WTC11 (cell line): ENCODE measurements at regions not wholly inside any gene's neighbourhood (a gene's known extent, or its start where the extent isn't known, plus 50 kb on each side); places are given as distances from the start of the nearest gene placed in this dataset.

Experiments used
- ATAC-seq: fragments of 200-7000 bp; cut with Tn5 transposase; 2 replicates; pipeline ENCODE4 v1.10.0; 2021; ENCODE audit warnings: mild to moderate bottlenecking, moderate library complexity
- CTCF ChIA-PET: fragments of 300-600 bp; sonication (Branson Sonifier 250); formaldehyde crosslinking; loops from one replicate; lab custom pipeline; 2021; ENCODE audit warnings: antibody characterized with exemption; lab: Charles Lee
- POLR2A ChIA-PET: fragments of 350-600 bp; sonication (Branson Sonifier 250); formaldehyde crosslinking; loops from one replicate; lab custom pipeline; 2021; ENCODE audit warnings: antibody characterized with exemption; lab: Charles Lee
- DNase-seq: peaks from one replicate; pipeline ENCODE4 v3.0.0; 2021; ENCODE audit warnings: low spot score
- H3K27ac Mint-ChIP-seq: 2 replicates; pipeline ENCODE4 v1.8.0; 2021; ENCODE audit warnings: mixed read lengths
- H3K27me3 Mint-ChIP-seq: 2 replicates; pipeline ENCODE4 v1.8.0; 2021; ENCODE audit warnings: low read depth, mild to moderate bottlenecking, moderate library complexity, mixed read lengths
- H3K36me3 Mint-ChIP-seq: 2 replicates; pipeline ENCODE4 v1.8.0; 2021; ENCODE audit warnings: mixed read lengths
- H3K4me1 Mint-ChIP-seq: 2 replicates; pipeline ENCODE4 v1.8.0; 2022; ENCODE audit warnings: mixed read lengths
- H3K4me3 Mint-ChIP-seq: 2 replicates; pipeline ENCODE4 v1.8.0; 2021; ENCODE audit warnings: mild to moderate bottlenecking, moderate library complexity, mixed read lengths
- H3K9me3 Mint-ChIP-seq: 2 replicates; pipeline ENCODE4 v1.8.0; 2021; ENCODE audit warnings: mixed read lengths
- ATF1 ChIP-seq: sonication (generic); formaldehyde crosslinking; IDR thresholded peaks from 2 replicates; pipeline ENCODE4 v1.8.1; 2023; ENCODE audit warnings: mild to moderate bottlenecking, moderate library complexity, missing genetic modification reagents
- E2F4 ChIP-seq: sonication (generic); formaldehyde crosslinking; IDR thresholded peaks from 2 replicates; pipeline ENCODE4 v1.8.1; 2022; ENCODE audit warnings: low read depth, mild to moderate bottlenecking, moderate library complexity, missing genetic modification reagents, borderline replicate concordance
- ELF4 ChIP-seq: sonication (generic); formaldehyde crosslinking; IDR thresholded peaks from 2 replicates; pipeline ENCODE4 v1.8.1; 2022; ENCODE audit warnings: low read depth, mild to moderate bottlenecking, moderate library complexity, missing genetic modification reagents
- ESRRA ChIP-seq: sonication (generic); formaldehyde crosslinking; IDR thresholded peaks from 2 replicates; pipeline ENCODE4 v1.8.1; 2022; ENCODE audit warnings: mild to moderate bottlenecking, missing genetic modification reagents, borderline replicate concordance
- GRHL2 ChIP-seq: fragments of 250-450 bp; sonication (Bioruptor Pico); IDR thresholded peaks from 2 replicates; pipeline ENCODE4 v1.8.0; 2022; ENCODE audit warnings: mild to moderate bottlenecking, moderate library complexity; ENCODE audit not compliant: insufficient replicate concordance, severe bottlenecking
- GTF2I ChIP-seq: fragments of 250-450 bp; sonication (Bioruptor Pico); conservative IDR thresholded peaks from 2 replicates; pipeline ENCODE4 v1.4.0; 2021; ENCODE audit warnings: mild to moderate bottlenecking
- HMGXB4 ChIP-seq: sonication (generic); formaldehyde crosslinking; IDR thresholded peaks from 2 replicates; pipeline ENCODE4 v1.8.1; 2023; ENCODE audit warnings: mild to moderate bottlenecking, moderate library complexity, missing genetic modification reagents
- KAT7 ChIP-seq: sonication (generic); formaldehyde crosslinking; IDR thresholded peaks from 2 replicates; pipeline ENCODE4 v1.8.1; 2023; ENCODE audit warnings: missing genetic modification reagents, mild to moderate bottlenecking, borderline replicate concordance
- MYBL2 ChIP-seq: sonication (generic); formaldehyde crosslinking; IDR thresholded peaks from 2 replicates; pipeline ENCODE4 v1.8.1; 2023; ENCODE audit warnings: mild to moderate bottlenecking, moderate library complexity, missing genetic modification reagents
- NFATC4 ChIP-seq: fragments of 250-450 bp; sonication (Bioruptor Pico); IDR thresholded peaks from 2 replicates; pipeline ENCODE4 v1.9.0; 2021; ENCODE audit warnings: mild to moderate bottlenecking
- ZNF219 ChIP-seq: sonication (generic); formaldehyde crosslinking; IDR thresholded peaks from 2 replicates; pipeline ENCODE4 v1.8.0; 2023; ENCODE audit warnings: missing genetic modification reagents, mild to moderate bottlenecking, borderline replicate concordance
- ZNF281 ChIP-seq: sonication (generic); formaldehyde crosslinking; IDR thresholded peaks from 2 replicates; pipeline ENCODE4 v1.8.0; 2023; ENCODE audit warnings: mild to moderate bottlenecking, missing genetic modification reagents
- ZNF423 ChIP-seq: fragments of 250-450 bp; sonication (Bioruptor Pico); IDR thresholded peaks from 2 replicates; pipeline ENCODE4 v2.1.2; 2022; ENCODE audit warnings: mild to moderate bottlenecking, moderate library complexity
- ZNF671 ChIP-seq: fragments of 250-450 bp; sonication (Bioruptor Pico); IDR thresholded peaks from 2 replicates; pipeline ENCODE4 v1.8.0; 2021; ENCODE audit warnings: mild to moderate bottlenecking
- TF ChIP-seq, protein P1 (sequence below): sonication (generic); formaldehyde crosslinking; conservative IDR thresholded peaks from 2 replicates; pipeline ENCODE4 v1.8.1; 2023; ENCODE audit warnings: mild to moderate bottlenecking, low read depth, missing genetic modification reagents, moderate library complexity
- TF ChIP-seq, protein P2 (sequence below): sonication (generic); formaldehyde crosslinking; IDR thresholded peaks from 2 replicates; pipeline ENCODE4 v1.8.1; 2023; ENCODE audit warnings: mild to moderate bottlenecking, missing genetic modification reagents, borderline replicate concordance
- TF ChIP-seq, protein P3 (sequence below): fragments of 250-450 bp; sonication (Bioruptor Pico); IDR thresholded peaks from 2 replicates; pipeline ENCODE4 v1.8.0; 2021; ENCODE audit warnings: mild to moderate bottlenecking

GRCh38 chr20:51076786-51077685, 54.1 kb upstream of the KCNG1 start:
- TF ChIP-seq GTF2I (CRISPR knock-in tag) = no peak
- no peak for TF ChIP-seq ATF1 (CRISPR knock-in tag)
- TF ChIP-seq, protein P1, sequence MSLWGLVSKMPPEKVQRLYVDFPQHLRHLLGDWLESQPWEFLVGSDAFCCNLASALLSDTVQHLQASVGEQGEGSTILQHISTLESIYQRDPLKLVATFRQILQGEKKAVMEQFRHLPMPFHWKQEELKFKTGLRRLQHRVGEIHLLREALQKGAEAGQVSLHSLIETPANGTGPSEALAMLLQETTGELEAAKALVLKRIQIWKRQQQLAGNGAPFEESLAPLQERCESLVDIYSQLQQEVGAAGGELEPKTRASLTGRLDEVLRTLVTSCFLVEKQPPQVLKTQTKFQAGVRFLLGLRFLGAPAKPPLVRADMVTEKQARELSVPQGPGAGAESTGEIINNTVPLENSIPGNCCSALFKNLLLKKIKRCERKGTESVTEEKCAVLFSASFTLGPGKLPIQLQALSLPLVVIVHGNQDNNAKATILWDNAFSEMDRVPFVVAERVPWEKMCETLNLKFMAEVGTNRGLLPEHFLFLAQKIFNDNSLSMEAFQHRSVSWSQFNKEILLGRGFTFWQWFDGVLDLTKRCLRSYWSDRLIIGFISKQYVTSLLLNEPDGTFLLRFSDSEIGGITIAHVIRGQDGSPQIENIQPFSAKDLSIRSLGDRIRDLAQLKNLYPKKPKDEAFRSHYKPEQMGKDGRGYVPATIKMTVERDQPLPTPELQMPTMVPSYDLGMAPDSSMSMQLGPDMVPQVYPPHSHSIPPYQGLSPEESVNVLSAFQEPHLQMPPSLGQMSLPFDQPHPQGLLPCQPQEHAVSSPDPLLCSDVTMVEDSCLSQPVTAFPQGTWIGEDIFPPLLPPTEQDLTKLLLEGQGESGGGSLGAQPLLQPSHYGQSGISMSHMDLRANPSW (CRISPR knock-in tag) = no peak
- TF ChIP-seq ZNF671 (CRISPR knock-in tag) = no peak
- TF ChIP-seq, protein P2, sequence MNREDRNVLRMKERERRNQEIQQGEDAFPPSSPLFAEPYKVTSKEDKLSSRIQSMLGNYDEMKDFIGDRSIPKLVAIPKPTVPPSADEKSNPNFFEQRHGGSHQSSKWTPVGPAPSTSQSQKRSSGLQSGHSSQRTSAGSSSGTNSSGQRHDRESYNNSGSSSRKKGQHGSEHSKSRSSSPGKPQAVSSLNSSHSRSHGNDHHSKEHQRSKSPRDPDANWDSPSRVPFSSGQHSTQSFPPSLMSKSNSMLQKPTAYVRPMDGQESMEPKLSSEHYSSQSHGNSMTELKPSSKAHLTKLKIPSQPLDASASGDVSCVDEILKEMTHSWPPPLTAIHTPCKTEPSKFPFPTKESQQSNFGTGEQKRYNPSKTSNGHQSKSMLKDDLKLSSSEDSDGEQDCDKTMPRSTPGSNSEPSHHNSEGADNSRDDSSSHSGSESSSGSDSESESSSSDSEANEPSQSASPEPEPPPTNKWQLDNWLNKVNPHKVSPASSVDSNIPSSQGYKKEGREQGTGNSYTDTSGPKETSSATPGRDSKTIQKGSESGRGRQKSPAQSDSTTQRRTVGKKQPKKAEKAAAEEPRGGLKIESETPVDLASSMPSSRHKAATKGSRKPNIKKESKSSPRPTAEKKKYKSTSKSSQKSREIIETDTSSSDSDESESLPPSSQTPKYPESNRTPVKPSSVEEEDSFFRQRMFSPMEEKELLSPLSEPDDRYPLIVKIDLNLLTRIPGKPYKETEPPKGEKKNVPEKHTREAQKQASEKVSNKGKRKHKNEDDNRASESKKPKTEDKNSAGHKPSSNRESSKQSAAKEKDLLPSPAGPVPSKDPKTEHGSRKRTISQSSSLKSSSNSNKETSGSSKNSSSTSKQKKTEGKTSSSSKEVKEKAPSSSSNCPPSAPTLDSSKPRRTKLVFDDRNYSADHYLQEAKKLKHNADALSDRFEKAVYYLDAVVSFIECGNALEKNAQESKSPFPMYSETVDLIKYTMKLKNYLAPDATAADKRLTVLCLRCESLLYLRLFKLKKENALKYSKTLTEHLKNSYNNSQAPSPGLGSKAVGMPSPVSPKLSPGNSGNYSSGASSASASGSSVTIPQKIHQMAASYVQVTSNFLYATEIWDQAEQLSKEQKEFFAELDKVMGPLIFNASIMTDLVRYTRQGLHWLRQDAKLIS (CRISPR knock-in tag) = no peak
- TF ChIP-seq ZNF219 (CRISPR knock-in tag) = no peak
- no peak for TF ChIP-seq MYBL2
- TF ChIP-seq GRHL2 (CRISPR knock-in tag) = no peak
- TF ChIP-seq KAT7 (CRISPR knock-in tag) = no peak
- TF ChIP-seq ELF4 = no peak
- TF ChIP-seq NFATC4 (CRISPR knock-in tag) = no peak
- no peak for TF ChIP-seq ZNF423
- TF ChIP-seq, protein P3, sequence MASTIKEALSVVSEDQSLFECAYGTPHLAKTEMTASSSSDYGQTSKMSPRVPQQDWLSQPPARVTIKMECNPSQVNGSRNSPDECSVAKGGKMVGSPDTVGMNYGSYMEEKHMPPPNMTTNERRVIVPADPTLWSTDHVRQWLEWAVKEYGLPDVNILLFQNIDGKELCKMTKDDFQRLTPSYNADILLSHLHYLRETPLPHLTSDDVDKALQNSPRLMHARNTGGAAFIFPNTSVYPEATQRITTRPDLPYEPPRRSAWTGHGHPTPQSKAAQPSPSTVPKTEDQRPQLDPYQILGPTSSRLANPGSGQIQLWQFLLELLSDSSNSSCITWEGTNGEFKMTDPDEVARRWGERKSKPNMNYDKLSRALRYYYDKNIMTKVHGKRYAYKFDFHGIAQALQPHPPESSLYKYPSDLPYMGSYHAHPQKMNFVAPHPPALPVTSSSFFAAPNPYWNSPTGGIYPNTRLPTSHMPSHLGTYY = no peak
- no peak for TF ChIP-seq HMGXB4 (CRISPR knock-in tag)
- TF ChIP-seq E2F4 (CRISPR knock-in tag) = no peak
- TF ChIP-seq ZNF281 = no peak
- no peak for TF ChIP-seq ESRRA
- H3K4me1 Mint-ChIP-seq = peaks cover 28% of the 10 kb centered on the region
- POLR2A ChIA-PET = no interaction called here
- no peak for DNase-seq
- H3K36me3 Mint-ChIP-seq = no peaks in the 10 kb centered on the region
- CTCF ChIA-PET = interaction anchor here (0.6 to 2.1 kb wide), 9 partner anchors 9 to 284 kb away, joined by 3 to 8 read pairs (median 4); no protein-coding TSS in a partner anchor
- H3K4me3 Mint-ChIP-seq = no peak overlapping the region
- H3K9me3 Mint-ChIP-seq = peaks cover 5% of the 10 kb centered on the region
- H3K27ac Mint-ChIP-seq = no peak overlapping the region
- no peaks in the 10 kb centered on the region; the same call in none of the 2 replicates for H3K27me3 Mint-ChIP-seq
- ATAC-seq = no peak
